ENCODE measurements at regions not wholly inside any gene's neighbourhood (a gene's known extent, or its start where the extent isn't known, plus 50 kb on each side); places are given as distances from the start of the nearest gene placed in this dataset.

- no peak for TF ChIP-seq CTCF (IDR thresholded peaks at IDR 0.05; ENCODE audit: insufficient read depth, low read depth, low read length)
- POLR2A ChIA-PET: no interaction called here
- CTCF ChIA-PET: interaction anchor here (0.7 kb wide), 1 partner anchor 10 kb away, joined by 3 read pairs; no protein-coding TSS in a partner anchor
These were observed 658.9 kb upstream of the CCDC179 start for GRCh38 chr11:23519194-23519593.

GRCh38 chr11:23520226-23520960 is 660.1 kb upstream of the CCDC179 start:
- DNase-seq (ENCODE audit: low read depth): no peak
- POLR2A ChIA-PET: no interaction called here
- no peaks in the 10 kb centered on the region for H3K27me3 ChIP-seq (ENCODE audit: control insufficient read depth, insufficient read depth, low read length)
- CTCF ChIA-PET: interaction anchor here (1.2 kb wide), 1 partner anchor 11 kb away, joined by 3 read pairs; no protein-coding TSS in a partner anchor
- TF ChIP-seq CTCF (IDR thresholded peaks at IDR 0.05; ENCODE audit: insufficient read depth, low read depth, low read length): no peak
- no peak overlapping the region for H3K4me3 ChIP-seq (ENCODE audit: low read depth, low read length)
- H3K36me3 ChIP-seq (ENCODE audit: control insufficient read depth, insufficient read depth, low read length): no peaks in the 10 kb centered on the region

More at GRCh38 chr11:23519194-23519593, 658.9 kb upstream of the CCDC179 start:
- DNase-seq (ENCODE audit: low read depth): no peak
- H3K27me3 ChIP-seq (ENCODE audit: control insufficient read depth, insufficient read depth, low read length): no peaks in the 10 kb centered on the region
- no peaks in the 10 kb centered on the region for H3K36me3 ChIP-seq (ENCODE audit: control insufficient read depth, insufficient read depth, low read length)
- H3K4me3 ChIP-seq (ENCODE audit: low read depth, low read length): no peak overlapping the region

- CTCF ChIA-PET: no interaction called here
- DNase-seq (ENCODE audit: low read depth): no peak
- no peaks in the 10 kb centered on the region for H3K27me3 ChIP-seq (ENCODE audit: control insufficient read depth, insufficient read depth, low read length)
- POLR2A ChIA-PET: no interaction called here
- no peaks in the 10 kb centered on the region for H3K36me3 ChIP-seq (ENCODE audit: control insufficient read depth, insufficient read depth, low read length)
- no peak for TF ChIP-seq CTCF (IDR thresholded peaks at IDR 0.05; ENCODE audit: insufficient read depth, low read depth, low read length)
- H3K4me3 ChIP-seq (ENCODE audit: low read depth, low read length): no peak overlapping the region
These were observed 676.6 kb upstream of the CCDC179 start for GRCh38 chr11:23536907-23537306.

GRCh38 chr11:23539556-23539955 is 679.3 kb upstream of the CCDC179 start:
- H3K4me3 ChIP-seq (ENCODE audit: low read depth, low read length): no peak overlapping the region
- POLR2A ChIA-PET: no interaction called here
- no peak for TF ChIP-seq CTCF (IDR thresholded peaks at IDR 0.05; ENCODE audit: insufficient read depth, low read depth, low read length)
- no peaks in the 10 kb centered on the region for H3K27me3 ChIP-seq (ENCODE audit: control insufficient read depth, insufficient read depth, low read length)
- H3K36me3 ChIP-seq (ENCODE audit: control insufficient read depth, insufficient read depth, low read length): no peaks in the 10 kb centered on the region
- no peak for DNase-seq (ENCODE audit: low read depth)
- CTCF ChIA-PET: interaction anchor here (0.5 to 2.6 kb wide), 20 partner anchors 7 to 483 kb away, joined by 3 to 23 read pairs (median 3); no protein-coding TSS in a partner anchor

- no peaks in the 10 kb centered on the region for H3K27me3 ChIP-seq (ENCODE audit: control insufficient read depth, insufficient read depth, low read length)
- H3K4me3 ChIP-seq (ENCODE audit: low read depth, low read length): no peak overlapping the region
- no peaks in the 10 kb centered on the region for H3K36me3 ChIP-seq (ENCODE audit: control insufficient read depth, insufficient read depth, low read length)
- peak; percentile 83 for TF ChIP-seq CTCF (IDR thresholded peaks at IDR 0.05; ENCODE audit: insufficient read depth, low read depth, low read length)
- no peak for DNase-seq (ENCODE audit: low read depth)
- POLR2A ChIA-PET: no interaction called here
- CTCF ChIA-PET: interaction anchor here (0.6 to 2.6 kb wide), 24 partner anchors 8 to 992 kb away, joined by 3 to 23 read pairs (median 3); no protein-coding TSS in a partner anchor
These were observed 679.9 kb upstream of the CCDC179 start for GRCh38 chr11:23540101-23540561.
